H1 (cell line): ENCODE measurements at regions not wholly inside any gene's neighbourhood (a gene's known extent, or its start where the extent isn't known, plus 50 kb on each side); places are given as distances from the start of the nearest gene placed in this dataset.

Source experiments
- ZNF274 ChIP-seq: IDR thresholded peaks from 2 replicates; pipeline ENCODE4 v1.7.0; 2012; ENCODE audit warnings: low read length, borderline replicate concordance; ENCODE audit errors: extremely low read depth

GRCh38 chr4:165744370-165744769 is 128.7 kb upstream of the TLL1 start (continued):
- TF ChIP-seq ZNF274 = no peak
- TF ChIP-seq, all 59 proteins: peak for 0
